H1 (cell line): ENCODE measurements at regions not wholly inside any gene's neighbourhood (a gene's known extent, or its start where the extent isn't known, plus 50 kb on each side); places are given as distances from the start of the nearest gene placed in this dataset.

ENCODE experiments used
- CTCF ChIA-PET: fragments of 300-600 bp; sonication (Branson Sonifier 250); formaldehyde crosslinking; loops from one replicate; lab custom pipeline; 2021; ENCODE audit not compliant: partially characterized antibody; lab: Charles Lee
- POLR2A ChIA-PET: fragments of 300-600 bp; sonication (Branson Sonifier 250); formaldehyde crosslinking; loops from one replicate; lab custom pipeline; 2021; ENCODE audit warnings: inconsistent platforms; ENCODE audit not compliant: partially characterized antibody; lab: Charles Lee
- DNase-seq, 2 experiments: peaks; one replicate each; pipeline versions ENCODE4 v3.0.0 to v3.0.0-alpha.2; 2010 to 2022; ENCODE audit warnings: low spot score in 2 of 2, low read depth in 1 of 2, mixed read lengths in 1 of 2
- FAIRE-seq: peaks from 2 replicates; lab custom pipeline; 2011; peaks lifted over from hg19 to GRCh38; lab: Jason Lieb, UNC
- H2AFZ ChIP-seq: 2 replicates; pipeline ENCODE4 v1.8.1; 2012; ENCODE audit warnings: low read length, inconsistent platforms
- H2AK5ac ChIP-seq: 2 replicates; pipeline ENCODE4 v1.6.1; 2013; ENCODE audit warnings: low read depth, low read length
- H2BK120ac ChIP-seq: replicated peaks from 2 replicates; pipeline ENCODE3; 2013; ENCODE audit warnings: low read depth, low read length, inconsistent platforms
- H2BK12ac ChIP-seq: 2 replicates; pipeline ENCODE4 v1.6.1; 2013; ENCODE audit warnings: low read depth, low read length
- H2BK15ac ChIP-seq: 2 replicates; pipeline ENCODE4 v1.6.1; 2013; ENCODE audit warnings: low read length
- H2BK20ac ChIP-seq: 2 replicates; pipeline ENCODE4 v1.6.1; 2013; ENCODE audit warnings: low read length
- H2BK5ac ChIP-seq: 2 replicates; pipeline ENCODE4 v1.6.1; 2013; ENCODE audit warnings: low read depth, low read length
- H3K14ac ChIP-seq: 2 replicates; pipeline ENCODE4 v1.6.1; 2013; ENCODE audit warnings: inconsistent platforms; ENCODE audit not compliant: insufficient read length
- H3K18ac ChIP-seq: 2 replicates; pipeline ENCODE4 v1.6.1; 2013; ENCODE audit warnings: low read length; ENCODE audit errors: extremely low read depth
- H3K23ac ChIP-seq: 2 replicates; pipeline ENCODE4 v1.6.1; 2013; ENCODE audit warnings: inconsistent platforms; ENCODE audit not compliant: insufficient read length
- H3K23me2 ChIP-seq: 2 replicates; pipeline ENCODE4 v1.6.1; 2013; ENCODE audit warnings: low read depth, low read length
- H3K27ac ChIP-seq: 2 replicates; pipeline ENCODE4 v1.6.1; 2011; ENCODE audit warnings: low read depth, low read length, inconsistent platforms
- H3K27me3 ChIP-seq, 4 experiments: replicated peaks in 1 of 4; 1 replicate in 1 of 4; 2 replicates in 3 of 4; pipeline versions ENCODE4 v1.6.1 to v1.8.1; 2011 to 2013; ENCODE audit warnings: low read length in 3 of 4, mild to moderate bottlenecking in 3 of 4, inconsistent platforms in 2 of 4, mixed read lengths in 2 of 4, moderate library complexity in 1 of 4; ENCODE audit not compliant: control insufficient read depth in 3 of 4, insufficient read depth in 3 of 4; ENCODE audit errors: extremely low read depth in 1 of 4
- H3K36me3 ChIP-seq, 4 experiments: 2 replicates each; pipeline versions ENCODE4 v1.6.1 to v1.8.1; 2011 to 2013; ENCODE audit warnings: mild to moderate bottlenecking in 4 of 4, low read length in 3 of 4, moderate library complexity in 2 of 4, control low read depth in 1 of 4, inconsistent platforms in 1 of 4; ENCODE audit not compliant: insufficient read depth in 4 of 4, control insufficient read depth in 2 of 4
- H3K4ac ChIP-seq: replicated peaks from 2 replicates; pipeline ENCODE3; 2013; ENCODE audit warnings: low read length, low read depth, mixed read lengths, inconsistent platforms; ENCODE audit not compliant: insufficient read length
- H3K4me1 ChIP-seq, 4 experiments: replicated peaks in 1 of 4; 1 replicate in 1 of 4; 2 replicates in 3 of 4; pipeline versions ENCODE4 v1.6.1 to v1.8.1; 2011 to 2013; ENCODE audit warnings: low read length in 3 of 4, inconsistent platforms in 2 of 4, mixed read lengths in 1 of 4; ENCODE audit not compliant: insufficient read depth in 4 of 4, control insufficient read depth in 3 of 4
- H3K4me2 ChIP-seq, 2 experiments: 2 replicates each; pipeline versions ENCODE4 v1.6.1 to v1.8.1; 2011 to 2013; ENCODE audit warnings: low read depth in 2 of 2, low read length in 2 of 2, control low read depth in 1 of 2, inconsistent platforms in 1 of 2, mild to moderate bottlenecking in 1 of 2; ENCODE audit not compliant: insufficient read depth in 1 of 2
- H3K4me3 ChIP-seq, 4 experiments: fragments of 200-600, 300-600 bp in 1 of 4; sonication (generic), shearing (Covaris generic), sonication (Bioruptor Twin) in 1 of 4; 2 replicates each; pipeline versions ENCODE4 v1.5.1 to v1.8.1; 2011 to 2016; ENCODE audit warnings: low read length in 4 of 4, low read depth in 3 of 4, control low read depth in 2 of 4, inconsistent platforms in 2 of 4, mild to moderate bottlenecking in 2 of 4, mixed read lengths in 1 of 4, moderate library complexity in 1 of 4; ENCODE audit not compliant: insufficient read depth in 2 of 4; ENCODE audit errors: extremely low read depth in 1 of 4
- H3K56ac ChIP-seq: replicated peaks from 2 replicates; pipeline ENCODE3; 2013; ENCODE audit warnings: low read depth, mild to moderate bottlenecking, mixed read lengths, low read length, inconsistent platforms; ENCODE audit not compliant: insufficient read length
- H3K79me1 ChIP-seq: 2 replicates; pipeline ENCODE4 v1.6.1; 2013; ENCODE audit warnings: low read depth, low read length, control low read depth
- H3K79me2 ChIP-seq, 2 experiments: 2 replicates each; pipeline versions ENCODE4 v1.6.1 to v1.8.1; 2012 to 2013; ENCODE audit warnings: low read length in 2 of 2, mild to moderate bottlenecking in 2 of 2, inconsistent platforms in 1 of 2; ENCODE audit not compliant: insufficient read depth in 2 of 2, control insufficient read depth in 1 of 2
- H3K9ac ChIP-seq, 4 experiments: replicated peaks in 1 of 4; 1 replicate in 1 of 4; 2 replicates in 3 of 4; pipeline versions ENCODE4 v1.6.1 to v1.8.1; 2011 to 2013; ENCODE audit warnings: low read depth in 3 of 4, low read length in 3 of 4, control low read depth in 2 of 4, mild to moderate bottlenecking in 2 of 4, moderate library complexity in 2 of 4, inconsistent platforms in 1 of 4; ENCODE audit errors: extremely low read depth in 1 of 4
- H3K9me3 ChIP-seq, 2 experiments: 2 replicates each; pipeline versions ENCODE4 v1.6.1 to v1.8.1; 2012 to 2013; ENCODE audit warnings: mild to moderate bottlenecking in 2 of 2, moderate library complexity in 2 of 2, control low read depth in 1 of 2, inconsistent platforms in 1 of 2, low read depth in 1 of 2, low read length in 1 of 2, mixed read lengths in 1 of 2; ENCODE audit not compliant: insufficient read depth in 2 of 2
- H4K20me1 ChIP-seq, 2 experiments: replicated peaks in 1 of 2; 2 replicates each; pipeline versions ENCODE3 to v1.8.1; 2011 to 2013; ENCODE audit warnings: inconsistent platforms in 2 of 2, low read length in 2 of 2, mild to moderate bottlenecking in 1 of 2; ENCODE audit not compliant: insufficient read depth in 2 of 2, control insufficient read depth in 1 of 2
- H4K5ac ChIP-seq: 2 replicates; pipeline ENCODE4 v1.6.1; 2013; ENCODE audit warnings: low read length, low read depth, mixed read lengths, inconsistent platforms; ENCODE audit not compliant: insufficient read length
- H4K8ac ChIP-seq: 2 replicates; pipeline ENCODE4 v1.8.0; 2013; ENCODE audit warnings: mild to moderate bottlenecking, moderate library complexity, low read length, inconsistent platforms; ENCODE audit not compliant: insufficient read depth; ENCODE audit errors: extremely low read depth
- H4K91ac ChIP-seq: replicated peaks from 2 replicates; pipeline ENCODE3; 2013; ENCODE audit warnings: low read length, mixed read lengths, inconsistent platforms; ENCODE audit not compliant: insufficient read length
- ATF2 ChIP-seq: IDR thresholded peaks from 2 replicates; pipeline ENCODE4 v1.6.1; 2012; ENCODE audit warnings: low read length, inconsistent platforms
- BCL11A ChIP-seq, 2 experiments: IDR thresholded peaks; one replicate each; pipeline ENCODE4 v1.6.1; 2011; ENCODE audit warnings: low read depth in 2 of 2, low read length in 2 of 2, mild to moderate bottlenecking in 2 of 2
- BRCA1 ChIP-seq: IDR thresholded peaks from 2 replicates; pipeline ENCODE4 v1.6.1; 2012; ENCODE audit warnings: low read depth, low read length, improper control_type of control experiment
- KDM1A ChIP-seq: fragments of 200-600, 300-600 bp; sonication (generic); IDR thresholded peaks from 2 replicates; pipeline ENCODE4 v1.7.1; 2016; ENCODE audit warnings: mild to moderate bottlenecking, low read length, borderline replicate concordance
- NANOG ChIP-seq: IDR thresholded peaks from 2 replicates; pipeline ENCODE4 v1.6.1; 2011; ENCODE audit warnings: low read length, low read depth, mild to moderate bottlenecking, inconsistent platforms; ENCODE audit not compliant: insufficient read depth, poor library complexity, severe bottlenecking
- PHF8 ChIP-seq: fragments of 200-600 bp; sonication (generic); conservative IDR thresholded peaks from 2 replicates; pipeline ENCODE4 v1.7.1; 2012; ENCODE audit warnings: low read depth, mild to moderate bottlenecking, inconsistent platforms, low read length, moderate library complexity
- POLR2A ChIP-seq, 2 experiments: IDR thresholded peaks; 1 replicate in 1 of 2; 2 replicates in 1 of 2; pipeline ENCODE4 v1.6.1; 2011; ENCODE audit warnings: low read depth in 2 of 2, low read length in 2 of 2, mild to moderate bottlenecking in 2 of 2; ENCODE audit errors: control extremely low read depth in 1 of 2
- RFX5 ChIP-seq: IDR thresholded peaks from 2 replicates; pipeline ENCODE4 v1.6.1; 2011; ENCODE audit warnings: low read depth, low read length, improper control_type of control experiment, borderline replicate concordance
- WGBS, 2 experiments: shearing (Covaris generic) in 1 of 2; methylation state at CpG; one replicate each; pipeline versions ENCODE4 v1.1.6 to v1.1.7; 2013 to 2015; ENCODE audit warnings: low lambda C conversion rate in 2 of 2, mixed read lengths in 2 of 2, inconsistent platforms in 1 of 2, low coverage in 1 of 2, missing lambda C conversion rate in 1 of 2; ENCODE audit not compliant: insufficient replicate concordance in 2 of 2, insufficient coverage in 1 of 2, insufficient read length in 1 of 2; ENCODE audit errors: extremely low coverage in 1 of 2, missing lambda C conversion rate in 1 of 2; 5-methylcytosine and 5-hydroxymethylcytosine counted together

DNA sequence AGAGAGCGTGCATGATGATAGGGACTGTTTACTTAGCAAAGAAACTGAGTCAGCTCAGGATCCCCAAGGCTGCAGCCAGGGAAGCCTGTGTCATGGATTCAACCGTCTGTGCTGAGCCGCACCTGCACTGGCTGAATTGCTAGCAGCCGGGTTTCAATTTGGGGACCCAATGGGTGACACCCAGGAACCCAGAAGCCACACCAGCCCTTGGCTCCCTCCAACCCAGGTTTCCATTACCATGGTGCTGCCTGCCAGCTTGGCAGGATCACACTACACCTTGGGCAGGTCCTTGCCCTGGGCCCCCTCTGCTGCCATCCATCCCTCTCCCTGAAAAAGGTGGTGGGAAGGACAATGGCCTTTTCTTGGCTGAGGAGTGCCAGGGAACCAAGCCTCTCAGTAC lies 64.0 kb upstream of the CLDN14 start:
- no peak overlapping the region for H2BK120ac ChIP-seq
- no peaks in the 10 kb centered on the region for H3K36me3 ChIP-seq
- no peak overlapping the region for H3K56ac ChIP-seq
- H3K4me3 ChIP-seq: no peak overlapping the region
- peaks cover 0 to 8% (median under 1%) of the 10 kb centered on the region in 4 experiments; a peak in 3 of 7 replicates for H3K27me3 ChIP-seq
- H2BK20ac ChIP-seq: no peak overlapping the region
- H3K4me2 ChIP-seq: no peak overlapping the region
- peaks cover 0 to 7% (median 4%) of the 10 kb centered on the region in 4 experiments; a peak in 5 of 7 replicates for H3K4me1 ChIP-seq
- H3K18ac ChIP-seq: no peak overlapping the region
- FAIRE-seq (no peak), DNase-seq (no peak)
- no peak overlapping the region for H2BK5ac ChIP-seq
- H4K5ac ChIP-seq: no peak overlapping the region
- H3K9me3 ChIP-seq: no peaks in the 10 kb centered on the region
- no peak overlapping the region for H4K8ac ChIP-seq
- H4K91ac ChIP-seq: no peak overlapping the region
- no peak overlapping the region for H2AK5ac ChIP-seq
- no peak overlapping the region for H3K14ac ChIP-seq
- no peak overlapping the region for H3K27ac ChIP-seq
- peaks cover 0 to 8% of the 10 kb centered on the region in 2 experiments for H4K20me1 ChIP-seq
- H3K9ac ChIP-seq: no peak overlapping the region
- H3K23me2 ChIP-seq: peaks cover 10% of the 10 kb centered on the region; the same call in 1 of the 2 replicates
- H2BK15ac ChIP-seq: no peak overlapping the region
- H3K79me1 ChIP-seq: no peaks in the 10 kb centered on the region
- ChIA-PET CTCF (interaction anchor here (0.6 to 1.3 kb wide), 4 partner anchors 9 to 122 kb away, joined by 3 to 4 read pairs (median 3); no protein-coding TSS in a partner anchor), POLR2A (no interaction called here)
- H3K23ac ChIP-seq: no peak overlapping the region
- no peaks in the 10 kb centered on the region; a peak in 1 of 4 replicates for H3K79me2 ChIP-seq
- WGBS, 2 experiments: 83% methylated on average over 4 of the region's 4 CpGs; no CpG with 5 or more reads in 1 of the 2 experiments
- no peak overlapping the region; the same call in 1 of the 2 replicates for H2BK12ac ChIP-seq
- no peak overlapping the region for H2AFZ ChIP-seq
- TF ChIP-seq ATF2: no peak
- TF ChIP-seq BCL11A (IDR thresholded peaks at IDR 0.05; ENCODE audit: low read depth in 2 of 2, low read length in 2 of 2): no peak
- no peak for TF ChIP-seq NANOG
- TF ChIP-seq KDM1A: no peak
- TF ChIP-seq PHF8: no peak
- no peak for TF ChIP-seq POLR2A (IDR thresholded peaks at IDR 0.05; ENCODE audit: control extremely low read depth in 1 of 2, low read depth in 2 of 2, low read length in 2 of 2)
- TF ChIP-seq BRCA1: no peak
- TF ChIP-seq RFX5: no peak
- H3K4ac ChIP-seq: no peak overlapping the region
